Endothelial cell of hepatic sinusoid (primary cell): ENCODE measurements at regions not wholly inside any gene's neighbourhood (a gene's known extent, or its start where the extent isn't known, plus 50 kb on each side); places are given as distances from the start of the nearest gene placed in this dataset.
"Not testable (repeated sequence)": the region's sequence is repeated elsewhere in the genome, so short reads cannot be mapped to it uniquely, and the experiment has no call there.

Experiments
- in situ Hi-C: cut with HindIII; loops from 2 replicates; pipeline ENCODE4 v1.10.0; 2017; ENCODE audit warnings: low sequenced_read_pairs

- in situ Hi-C loops: no loop called here
Measured at GRCh38 chr13:90630716-90631115, 716.8 kb upstream of the MIR17HG start.

- in situ Hi-C loops: no loop called here
Measured at GRCh38 chr13:90632184-90632583, 715.3 kb upstream of the MIR17HG start.

DNA sequence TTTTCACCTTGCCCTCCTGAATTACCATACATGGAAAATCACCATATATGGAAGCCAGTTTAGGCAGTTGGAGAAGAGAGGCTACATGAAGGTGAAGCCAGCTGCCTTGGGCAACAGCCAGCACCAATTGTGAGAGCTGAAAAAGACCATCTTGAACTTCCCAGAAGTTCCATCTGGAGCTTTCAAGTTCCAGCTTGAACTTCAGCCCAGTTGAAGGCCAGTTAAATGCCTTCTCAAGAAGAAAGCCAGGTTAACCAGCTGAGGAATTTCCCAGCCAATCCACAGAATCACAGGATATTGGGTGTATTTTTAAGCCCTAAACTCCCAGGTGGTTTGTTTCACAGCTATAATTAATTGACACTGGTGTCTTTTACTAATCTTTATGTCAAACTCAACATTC lies 713.6 kb upstream of the MIR17HG start:
- in situ Hi-C loops: no loop called here

DNA sequence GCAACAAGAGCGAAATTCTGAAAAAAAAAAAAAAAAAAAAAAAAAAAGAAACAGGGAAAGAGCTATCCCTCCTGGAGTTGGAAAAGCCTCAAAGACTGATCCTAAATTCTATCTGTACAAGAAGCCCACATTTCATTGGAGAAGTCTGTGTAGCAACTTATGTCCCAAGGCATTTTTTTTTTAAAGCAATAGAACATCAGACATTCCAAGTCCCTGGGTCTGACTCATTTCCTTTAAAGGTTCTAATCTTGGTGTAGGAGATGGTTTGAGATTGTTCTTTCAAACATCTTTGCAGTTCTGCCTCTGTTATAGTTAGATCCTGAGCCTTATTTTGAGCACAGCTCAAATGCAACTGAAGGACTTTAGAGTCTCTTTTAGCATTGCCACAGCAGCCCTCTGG lies 706.5 kb upstream of the MIR17HG start:
- in situ Hi-C loops: no loop called here

DNA sequence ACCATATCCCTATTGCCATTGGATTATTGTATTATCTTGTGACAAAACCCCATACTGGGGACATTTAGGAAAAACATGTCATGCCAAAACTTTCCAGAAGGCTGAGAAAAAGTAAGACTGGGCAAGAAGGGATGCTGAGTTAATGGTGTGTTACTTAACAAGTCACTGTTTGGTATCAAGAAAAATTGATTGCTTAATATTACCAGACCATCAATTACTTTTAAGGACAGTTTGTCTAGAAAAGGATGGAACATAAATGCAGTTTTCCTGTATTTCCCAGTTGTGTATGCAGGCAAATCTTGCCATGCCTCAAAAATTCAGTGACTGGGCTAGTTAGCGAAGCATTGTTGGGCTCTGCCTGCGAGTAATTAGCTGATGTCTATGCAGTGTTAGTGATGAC lies 705.6 kb upstream of the MIR17HG start:
- in situ Hi-C loops: no loop called here

DNA sequence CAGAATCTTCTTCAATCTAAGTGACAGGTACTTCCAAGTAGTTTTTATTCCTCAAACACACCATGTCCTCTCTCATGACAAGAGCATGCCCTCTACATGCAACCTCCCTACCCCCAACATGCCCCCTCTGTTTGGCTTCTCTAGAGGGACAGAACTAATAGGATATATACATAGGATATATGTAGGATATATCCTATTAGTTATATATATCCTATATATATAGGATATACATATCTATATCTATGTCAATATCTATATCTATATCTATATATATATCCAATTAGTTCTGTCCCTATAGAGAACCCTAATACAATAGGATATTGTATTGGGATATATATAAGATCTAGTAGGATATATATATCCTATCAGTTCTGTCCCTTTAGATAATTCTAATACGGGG lies 701.9 kb upstream of the MIR17HG start:
- in situ Hi-C loops: no loop called here

DNA sequence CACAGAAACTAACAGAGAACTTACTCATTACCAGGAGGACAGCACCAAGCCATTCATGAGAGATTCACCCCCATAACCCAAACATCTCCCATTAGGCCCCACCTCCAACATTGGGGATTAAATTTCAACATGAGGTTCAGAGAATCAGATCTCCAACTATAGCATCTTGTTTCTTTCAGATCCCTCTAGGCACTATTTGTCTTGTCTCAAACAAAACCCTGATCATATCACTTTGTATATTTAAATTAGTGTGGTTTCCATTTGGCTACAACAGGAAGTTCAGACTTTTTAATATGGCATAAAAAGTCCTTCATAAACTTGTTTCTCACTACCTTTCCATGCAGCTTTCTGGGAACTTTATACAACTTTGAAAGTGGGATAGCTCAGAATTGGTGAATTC lies 699.0 kb upstream of the MIR17HG start:
- in situ Hi-C loops: no loop called here

- in situ Hi-C loops: no loop called here
Measured at GRCh38 chr13:90652036-90652435, 695.5 kb upstream of the MIR17HG start.

DNA sequence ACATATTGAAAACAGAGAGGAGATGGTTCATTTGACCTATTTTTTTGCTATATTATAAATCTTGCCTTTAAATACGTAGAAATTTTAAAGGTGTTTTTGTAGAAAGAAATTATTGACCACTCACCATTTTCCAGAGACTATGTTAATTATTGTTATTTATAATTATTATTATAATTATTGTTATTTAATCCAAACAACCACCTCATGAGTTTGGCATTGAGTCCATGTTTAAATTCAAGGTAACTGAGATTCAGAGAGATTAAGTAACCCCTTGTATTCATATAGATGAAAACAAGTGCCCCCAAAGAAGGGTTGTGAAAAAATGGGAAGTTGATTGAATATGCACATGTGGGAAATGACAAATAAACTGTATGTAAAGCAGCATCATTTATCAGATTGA lies 692.5 kb upstream of the MIR17HG start:
- in situ Hi-C loops: no loop called here

DNA sequence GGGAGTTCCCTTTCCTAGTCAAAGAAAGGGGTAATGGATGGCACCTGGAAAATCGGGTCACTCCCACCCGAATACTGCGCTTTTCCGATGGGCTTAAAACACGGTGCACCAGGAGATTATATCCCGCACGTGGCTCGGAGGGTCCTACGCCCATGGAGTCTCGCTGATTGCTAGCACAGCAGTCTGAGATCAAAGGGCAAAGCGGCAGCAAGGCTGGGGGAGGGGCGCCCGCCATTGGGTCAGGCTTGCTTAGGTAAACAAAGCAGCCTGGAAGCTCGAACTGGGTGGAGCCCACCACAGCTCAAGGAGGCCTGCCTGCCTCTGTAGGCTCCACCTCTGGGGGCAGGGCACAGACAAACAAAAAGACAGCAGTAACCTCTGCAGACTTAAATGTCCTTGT lies 683.3 kb upstream of the MIR17HG start:
- in situ Hi-C loops: not testable (repeated sequence)

- in situ Hi-C loops: no loop called here
Measured at GRCh38 chr13:90673746-90674145, 673.7 kb upstream of the MIR17HG start.

- in situ Hi-C loops: no loop called here
Measured at GRCh38 chr13:90675129-90675528, 672.4 kb upstream of the MIR17HG start.

GRCh38 chr13:90680826-90681225 lies 666.7 kb upstream of the MIR17HG start:
- in situ Hi-C loops: no loop called here

- in situ Hi-C loops: no loop called here
Measured at GRCh38 chr13:90683711-90684131, 663.8 kb upstream of the MIR17HG start.

DNA sequence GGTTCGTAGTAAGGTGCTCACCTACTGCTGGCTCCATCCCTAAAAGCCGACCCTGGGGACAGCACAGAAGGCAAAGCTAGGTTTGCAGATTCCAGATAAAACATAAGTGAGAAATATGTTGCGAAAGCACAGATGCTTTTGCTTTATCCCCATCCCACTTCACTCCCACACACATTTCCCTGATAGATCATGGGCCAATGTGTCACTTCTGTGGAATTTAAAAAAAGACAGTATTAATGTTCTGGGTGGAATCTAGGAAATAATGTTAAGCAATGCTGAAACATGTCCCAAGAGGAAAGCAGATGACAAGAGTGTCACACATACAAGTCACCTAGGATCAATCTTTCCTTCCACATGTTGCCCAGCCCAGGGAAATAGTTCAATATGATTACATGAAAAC lies 661.0 kb upstream of the MIR17HG start:
- in situ Hi-C loops: no loop called here

GRCh38 chr13:90689111-90689510 lies 658.4 kb upstream of the MIR17HG start:
- in situ Hi-C loops: no loop called here

DNA sequence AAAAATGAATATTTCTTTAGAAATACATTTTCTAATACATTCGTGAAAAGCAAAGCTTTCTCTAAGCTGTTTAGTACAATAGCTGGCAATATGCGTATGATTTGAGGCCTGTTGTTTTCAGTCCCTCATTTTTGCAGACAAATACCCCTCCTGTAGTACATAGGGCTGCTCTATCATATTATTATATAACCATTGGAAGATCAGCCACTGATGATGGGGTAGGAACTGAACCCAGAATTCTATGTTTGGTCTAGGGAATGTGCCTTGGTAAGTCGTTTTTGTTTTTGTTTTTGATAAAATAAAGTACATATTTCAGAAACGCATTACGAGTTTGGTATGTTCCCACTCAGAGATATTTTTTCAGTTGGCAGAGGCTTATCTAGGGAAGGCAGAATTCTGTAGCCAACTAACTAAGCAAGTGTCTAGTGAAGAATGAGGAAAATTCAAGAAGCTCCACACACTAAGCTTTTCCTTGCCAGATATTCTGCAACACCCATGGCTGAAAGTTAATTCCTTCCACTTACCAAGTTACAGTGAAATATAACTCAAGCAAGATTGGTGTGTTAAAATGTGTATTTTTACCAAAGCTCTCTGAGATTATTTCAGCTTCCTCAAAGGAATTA lies 656.9 kb upstream of the MIR17HG start:
- in situ Hi-C loops: loop anchor here (5.0 kb wide), 1 partner anchor 102 kb away; no protein-coding TSS in a partner anchor

GRCh38 chr13:90696254-90696653 lies 651.2 kb upstream of the MIR17HG start:
- in situ Hi-C loops: no loop called here

- in situ Hi-C loops: no loop called here
Measured at GRCh38 chr13:90696656-90697055, 650.8 kb upstream of the MIR17HG start.

DNA sequence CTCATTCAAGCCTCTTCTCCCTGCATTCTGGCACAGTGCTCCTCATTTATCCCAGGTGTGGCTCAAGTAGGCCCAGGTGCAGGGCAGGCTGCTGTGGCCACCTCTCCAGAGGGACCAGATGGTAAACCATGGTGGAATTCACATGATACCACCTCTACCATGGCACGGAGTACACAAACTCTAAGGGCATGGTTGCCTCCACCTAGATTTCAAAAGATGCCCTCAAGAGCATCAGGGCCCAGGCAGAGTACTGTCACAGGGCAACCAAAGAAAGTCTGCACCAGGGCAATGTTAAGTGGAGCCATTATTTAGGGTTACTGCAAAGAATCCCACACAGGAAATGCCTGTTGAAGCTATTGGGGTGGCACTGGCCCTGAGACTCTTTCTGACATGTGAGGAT lies 647.1 kb upstream of the MIR17HG start:
- in situ Hi-C loops: no loop called here

- in situ Hi-C loops: no loop called here
Measured at GRCh38 chr13:90701264-90701663, 646.2 kb upstream of the MIR17HG start.

- in situ Hi-C loops: no loop called here
Measured at GRCh38 chr13:90702050-90702449, 645.4 kb upstream of the MIR17HG start.

GRCh38 chr13:90706631-90707030 lies 640.9 kb upstream of the MIR17HG start:
- in situ Hi-C loops: no loop called here
